GM23338 (cell line): ENCODE measurements at regions not wholly inside any gene's neighbourhood (a gene's known extent, or its start where the extent isn't known, plus 50 kb on each side); places are given as distances from the start of the nearest gene placed in this dataset.
"Not testable (repeated sequence)": the region's sequence is repeated elsewhere in the genome, so short reads cannot be mapped to it uniquely, and the experiment has no call there.

Experiments used
- ATAC-seq: fragments of 200-7000 bp; cut with Tn5 transposase; 3 replicates; pipeline ENCODE4 v1.9.1; 2020
- DNase-seq: peaks from one replicate; pipeline ENCODE4 v3.0.0-alpha.2; 2015; ENCODE audit warnings: low spot score
- H2AFZ ChIP-seq: fragments of 200-600 bp; sonication (generic); 2 replicates; pipeline ENCODE4 v1.8.0; 2016; ENCODE audit warnings: antibody characterized with exemption, mild to moderate bottlenecking, moderate library complexity
- H3F3A ChIP-seq: fragments of 200-600 bp; sonication (generic); replicated peaks from 2 replicates; pipeline ENCODE4 v1.8.0; 2017; ENCODE audit warnings: antibody characterized with exemption, mixed run types, low read depth
- H3K27ac ChIP-seq: fragments of 200-600 bp; sonication (generic); 2 replicates; pipeline ENCODE4 v1.6.1; 2016; ENCODE audit warnings: low read depth
- H3K27me3 ChIP-seq: fragments of 200-600 bp; sonication (generic); 2 replicates; pipeline ENCODE4 v1.8.0; 2016; ENCODE audit warnings: mild to moderate bottlenecking, mixed run types, moderate library complexity; ENCODE audit not compliant: insufficient read depth
- H3K36me3 ChIP-seq: fragments of 200-600 bp; sonication (generic); 2 replicates; pipeline ENCODE4 v1.8.0; 2016; ENCODE audit warnings: mild to moderate bottlenecking; ENCODE audit not compliant: insufficient read depth
- H3K4me1 ChIP-seq: fragments of 200-600 bp; sonication (generic); 2 replicates; pipeline ENCODE4 v1.8.0; 2016; ENCODE audit warnings: mild to moderate bottlenecking, moderate library complexity; ENCODE audit not compliant: insufficient read depth
- H3K4me2 ChIP-seq: fragments of 200-600 bp; sonication (generic); 2 replicates; pipeline ENCODE4 v1.7.1; 2017; ENCODE audit warnings: mixed run types
- H3K4me3 ChIP-seq: fragments of 200-600 bp; sonication (generic); 2 replicates; pipeline ENCODE4 v1.6.1; 2016; ENCODE audit warnings: mixed run types
- H3K79me2 ChIP-seq: fragments of 200-600 bp; sonication (generic); replicated peaks from 2 replicates; pipeline ENCODE4 v1.8.0; 2017; ENCODE audit warnings: mild to moderate bottlenecking; ENCODE audit not compliant: insufficient read depth
- H3K9me2 ChIP-seq: fragments of 200-600 bp; sonication (generic); 2 replicates; pipeline ENCODE4 v1.8.0; 2017; ENCODE audit not compliant: insufficient read depth
- H4K20me1 ChIP-seq: fragments of 200-600 bp; sonication (generic); replicated peaks from 2 replicates; pipeline ENCODE4 v1.8.0; 2017; ENCODE audit warnings: mild to moderate bottlenecking; ENCODE audit not compliant: insufficient read depth
- H3K27ac Mint-ChIP-seq: 2 replicates; pipeline ENCODE4 v1.8.0; 2020; ENCODE audit warnings: inconsistent platforms, mild to moderate bottlenecking, moderate library complexity, mixed read lengths
- H3K27me3 Mint-ChIP-seq: 3 replicates; pipeline ENCODE4 v1.8.0; 2022; ENCODE audit warnings: low read depth, mild to moderate bottlenecking, moderate library complexity, mixed read lengths, inconsistent platforms; ENCODE audit not compliant: insufficient read depth, poor library complexity
- H3K36me3 Mint-ChIP-seq: 3 replicates; pipeline ENCODE4 v1.8.0; 2021; ENCODE audit warnings: low read depth, mild to moderate bottlenecking, inconsistent platforms, moderate library complexity, mixed read lengths
- H3K4me1 Mint-ChIP-seq: 3 replicates; pipeline ENCODE4 v1.8.0; 2020; ENCODE audit warnings: mild to moderate bottlenecking, inconsistent platforms, mixed read lengths
- H3K4me3 Mint-ChIP-seq: 3 replicates; pipeline ENCODE4 v1.8.0; 2021; ENCODE audit warnings: moderate library complexity, mild to moderate bottlenecking, inconsistent platforms, mixed read lengths
- H3K9me3 Mint-ChIP-seq: 3 replicates; pipeline ENCODE4 v1.8.0; 2020; ENCODE audit warnings: moderate library complexity, mild to moderate bottlenecking, inconsistent platforms, mixed read lengths
- CREB1 ChIP-seq: fragments of 250-450 bp; sonication (Bioruptor Pico); IDR thresholded peaks from 2 replicates; pipeline ENCODE4 v1.5.0; 2020; ENCODE audit warnings: low read depth, mild to moderate bottlenecking, moderate library complexity
- CTCF ChIP-seq, 2 experiments: fragments of 200-600 bp in 1 of 2; sonication (generic) in 1 of 2; conservative IDR thresholded peaks; 2 replicates each; pipeline versions ENCODE4 v1.5.1 to v1.6.1; 2016 to 2017; ENCODE audit warnings: antibody characterized with exemption in 2 of 2, low read depth in 2 of 2, mild to moderate bottlenecking in 2 of 2, moderate library complexity in 1 of 2
- EZH2phosphoT487 ChIP-seq: fragments of 200-600 bp; sonication (generic); IDR thresholded peaks from one replicate; pipeline ENCODE4 v1.8.1; 2018; ENCODE audit warnings: antibody characterized with exemption; ENCODE audit not compliant: unreplicated experiment
- ZNF331 ChIP-seq: fragments of 250-450 bp; sonication (Bioruptor Pico); IDR thresholded peaks from 2 replicates; pipeline ENCODE4 v1.5.0; 2020; ENCODE audit warnings: low read depth, mild to moderate bottlenecking, moderate library complexity
- ZNF462 ChIP-seq: fragments of 250-450 bp; sonication (Bioruptor Pico); IDR thresholded peaks from 2 replicates; pipeline ENCODE4 v1.5.0; 2020; ENCODE audit warnings: mild to moderate bottlenecking, moderate library complexity

GRCh38 chr2:62391696-62392095, 114.3 kb downstream of the TMEM17 start:
- H3K9me2 ChIP-seq: no peaks in the 10 kb centered on the region
- H4K20me1 ChIP-seq: no peaks in the 10 kb centered on the region
- Mint-ChIP-seq H3K4me3 (no peak overlapping the region), H3K27me3 (peaks cover 2% of the 10 kb centered on the region), H3K27ac (no peak overlapping the region), H3K4me1 (peaks cover 8% of the 10 kb centered on the region; the same call in 2 of the 3 replicates), H3K9me3 (peaks cover 9% of the 10 kb centered on the region), H3K36me3 (0 out of 3 replicates have a peak, but pooled peaks cover 2% of the 10 kb centered on the region)
- no peak overlapping the region for H3K4me2 ChIP-seq
- H3K27ac ChIP-seq: no peak overlapping the region
- no peak overlapping the region for H3K4me3 ChIP-seq
- DNase-seq (no peak), ATAC-seq (no peak)
- H3K4me1 ChIP-seq: 0 out of 2 replicates have a peak, but pooled peaks cover 10% of the 10 kb centered on the region
- H3K27me3 ChIP-seq: no peaks in the 10 kb centered on the region
- no peaks in the 10 kb centered on the region for H3K36me3 ChIP-seq
- H2AFZ ChIP-seq: no peak overlapping the region
- no peaks in the 10 kb centered on the region for H3K79me2 ChIP-seq
- no peaks in the 10 kb centered on the region for H3F3A ChIP-seq
- TF ChIP-seq ZNF331 (CRISPR knock-in tag) (no peak), CTCF (conservative IDR thresholded peaks at IDR 0.05; ENCODE audit: low read depth in 2 of 2) (no peak), EZH2phosphoT487 (no peak), ZNF462 (CRISPR knock-in tag) (no peak), CREB1 (CRISPR knock-in tag) (no peak)

GRCh38 chr2:62386378-62386777, 119.6 kb downstream of the TMEM17 start:
- not testable (repeated sequence) for DNase-seq, H3K79me2 ChIP-seq, H3K9me2 ChIP-seq, H3K27ac ChIP-seq, H3F3A ChIP-seq, H2AFZ ChIP-seq, H4K20me1 ChIP-seq, H3K27me3 ChIP-seq, H3K4me3 Mint-ChIP-seq, ATAC-seq, H3K4me1 Mint-ChIP-seq, H3K27ac Mint-ChIP-seq, H3K27me3 Mint-ChIP-seq, H3K4me2 ChIP-seq, H3K4me3 ChIP-seq, H3K36me3 Mint-ChIP-seq
- H3K36me3 ChIP-seq: peaks cover 10% of the 10 kb centered on the region; the same call in 1 of the 2 replicates
- H3K4me1 ChIP-seq: peaks cover 16% of the 10 kb centered on the region
- peaks cover 22% of the 10 kb centered on the region for H3K9me3 Mint-ChIP-seq
